Fibroblast of the aortic adventitia (primary cell): ENCODE measurements at regions not wholly inside any gene's neighbourhood (a gene's known extent, or its start where the extent isn't known, plus 50 kb on each side); places are given as distances from the start of the nearest gene placed in this dataset.

ENCODE experiments used
- DNase-seq: peaks from one replicate; pipeline ENCODE4 v3.0.0-alpha.2; 2010; ENCODE audit warnings: low read depth
- H3K4me3 ChIP-seq: 2 replicates; pipeline ENCODE4 v1.5.1; 2011; ENCODE audit warnings: low read depth, mild to moderate bottlenecking, control low read depth, low read length, moderate library complexity
- CTCF ChIP-seq: IDR thresholded peaks from 2 replicates; pipeline ENCODE4 v1.5.1; 2011; ENCODE audit warnings: mild to moderate bottlenecking, low read length, control low read depth, inconsistent platforms; ENCODE audit not compliant: insufficient read depth

GRCh38 chr20:50246367-50247195, 56.0 kb downstream of the CEBPB start:
- no peak for TF ChIP-seq CTCF
- DNase-seq, result no peak
- H3K4me3 ChIP-seq, result no peak overlapping the region

GRCh38 chr20:50247196-50248094, 56.8 kb downstream of the CEBPB start:
- no peak overlapping the region for H3K4me3 ChIP-seq
- no peak for DNase-seq
- no peak for TF ChIP-seq CTCF

GRCh38 chr20:50248104-50248641, 57.5 kb downstream of the CEBPB start:
- peak; percentile 36 for DNase-seq
- no peak overlapping the region for H3K4me3 ChIP-seq
- no peak for TF ChIP-seq CTCF

GRCh38 chr20:50249447-50250388, 59.1 kb downstream of the CEBPB start:
- H3K4me3 ChIP-seq, result no peak overlapping the region
- TF ChIP-seq CTCF, result no peak
- DNase-seq, result no peak

GRCh38 chr20:50250679-50251382, 60.2 kb downstream of the CEBPB start:
- no peak for DNase-seq
- H3K4me3 ChIP-seq, result no peak overlapping the region
- TF ChIP-seq CTCF, result no peak
